B cell (primary cell): ENCODE measurements at regions not wholly inside any gene's neighbourhood (a gene's known extent, or its start where the extent isn't known, plus 50 kb on each side); places are given as distances from the start of the nearest gene placed in this dataset.
"Not testable (repeated sequence)": the region's sequence is repeated elsewhere in the genome, so short reads cannot be mapped to it uniquely, and the experiment has no call there.

Source experiments
- ATAC-seq: fragments of 200-7000 bp; cut with Tn5 transposase; one replicate; pipeline ENCODE4 v1.10.0; 2021; ENCODE audit warnings: low read depth, mild to moderate bottlenecking, moderate number of reproducible peaks, moderate library complexity
- CTCF ChIA-PET: fragments of 350-600 bp; sonication (Branson Sonifier 250); formaldehyde crosslinking; loops from one replicate; lab custom pipeline; 2021; ENCODE audit warnings: antibody characterized with exemption, inconsistent platforms; lab: Charles Lee
- POLR2A ChIA-PET: fragments of 350-600 bp; sonication (Branson Sonifier 250); formaldehyde crosslinking; loops from one replicate; lab custom pipeline; 2021; ENCODE audit warnings: antibody characterized with exemption; lab: Charles Lee
- DNase-seq: peaks from one replicate; pipeline ENCODE4 v3.0.0; 2013
- H2AFZ ChIP-seq: 2 replicates; pipeline ENCODE4 v1.6.1; 2012; ENCODE audit warnings: mild to moderate bottlenecking, low read depth, low read length; ENCODE audit not compliant: insufficient read depth, poor library complexity, severe bottlenecking
- H3K27ac ChIP-seq, 2 donors: 1 replicate in 1 of 2; 2 replicates in 1 of 2; pipeline ENCODE4 v1.5.1; 2012 to 2013; ENCODE audit warnings: low read length in 2 of 2, mild to moderate bottlenecking in 2 of 2, moderate library complexity in 1 of 2
- H3K27me3 ChIP-seq, 4 experiments: fragments of 200-600 bp in 1 of 4; sonication (generic) in 1 of 4; replicated peaks in 1 of 4; 1 replicate in 2 of 4; 2 replicates in 2 of 4; pipeline versions ENCODE4 v1.6.1 to v1.7.0; 2013 to 2016; ENCODE audit warnings: low read length in 3 of 4, mild to moderate bottlenecking in 2 of 4, mixed read lengths in 1 of 4, moderate library complexity in 1 of 4; ENCODE audit not compliant: insufficient read depth in 4 of 4, control insufficient read depth in 3 of 4; ENCODE audit errors: control extremely low read depth in 1 of 4
- H3K36me3 ChIP-seq, 2 experiments: replicated peaks in 1 of 2; 1 replicate in 1 of 2; 2 replicates in 1 of 2; pipeline versions ENCODE4 v1.6.1 to v1.7.1; 2013; ENCODE audit warnings: low read length in 1 of 2; ENCODE audit not compliant: insufficient read depth in 2 of 2, control insufficient read depth in 1 of 2; ENCODE audit errors: control extremely low read depth in 1 of 2, extremely low read depth in 1 of 2
- H3K4me1 ChIP-seq, 2 donors: fragments of 200-600 bp in 1 of 2; sonication (generic) in 1 of 2; 1 replicate in 1 of 2; 2 replicates in 1 of 2; pipeline versions ENCODE4 v1.5.1 to v1.6.1; 2013 to 2017; ENCODE audit warnings: low read length in 2 of 2; ENCODE audit not compliant: control insufficient read depth in 2 of 2, insufficient read depth in 2 of 2
- H3K4me2 ChIP-seq: replicated peaks from 2 replicates; pipeline ENCODE3; 2012; ENCODE audit warnings: mild to moderate bottlenecking, low read depth, low read length; ENCODE audit not compliant: poor library complexity, severe bottlenecking
- H3K4me3 ChIP-seq, 5 experiments: fragments of 200-600 bp in 1 of 5; sonication (generic) in 1 of 5; 1 replicate in 3 of 5; 2 replicates in 2 of 5; pipeline versions ENCODE4 v1.5.1 to v1.7.0; 2011 to 2016; ENCODE audit warnings: low read length in 4 of 5, mild to moderate bottlenecking in 4 of 5, low read depth in 2 of 5, control low read depth in 1 of 5, moderate library complexity in 1 of 5; ENCODE audit not compliant: insufficient read depth in 1 of 5; ENCODE audit errors: control extremely low read depth in 1 of 5, extremely low read depth in 1 of 5
- H3K79me2 ChIP-seq: fragments of 200-600 bp; sonication (generic); one replicate; pipeline ENCODE4 v1.6.0; 2016; ENCODE audit warnings: low read length; ENCODE audit not compliant: control insufficient read depth, insufficient read depth
- H3K9ac ChIP-seq: fragments of 200-600 bp; sonication (generic); 2 replicates; pipeline ENCODE4 v1.6.1; 2017; ENCODE audit warnings: mild to moderate bottlenecking, low read length, moderate library complexity
- H3K9me3 ChIP-seq, 3 donors: one replicate each; pipeline versions ENCODE4 v1.6.1 to v1.7.1; 2013; ENCODE audit warnings: low read length in 2 of 3; ENCODE audit not compliant: control insufficient read depth in 2 of 3, insufficient read depth in 1 of 3; ENCODE audit errors: control extremely low read depth in 1 of 3
- H4K20me1 ChIP-seq: 2 replicates; pipeline ENCODE4 v1.6.0; 2012; ENCODE audit warnings: mild to moderate bottlenecking, low read length; ENCODE audit not compliant: insufficient read depth, control insufficient read depth, poor library complexity, severe bottlenecking
- H3K27ac Mint-ChIP-seq: one replicate; pipeline ENCODE4 v1.8.0; 2021; ENCODE audit warnings: mixed read lengths
- H3K27me3 Mint-ChIP-seq: one replicate; pipeline ENCODE4 v1.8.0; 2021; ENCODE audit warnings: mixed read lengths
- H3K4me1 Mint-ChIP-seq: one replicate; pipeline ENCODE4 v1.8.0; 2021; ENCODE audit warnings: mixed read lengths
- H3K4me3 Mint-ChIP-seq: one replicate; pipeline ENCODE4 v1.8.0; 2021; ENCODE audit warnings: mixed read lengths
- H3K9me3 Mint-ChIP-seq: one replicate; pipeline ENCODE4 v1.8.0; 2022; ENCODE audit warnings: mixed read lengths; ENCODE audit not compliant: insufficient read depth
- CTCF ChIP-seq: fragments of 200-600 bp; IDR thresholded peaks from one replicate; pipeline ENCODE4 v1.8.0; 2022; ENCODE audit warnings: antibody characterized with exemption, mild to moderate bottlenecking
- EZH2 ChIP-seq: IDR thresholded peaks from 2 replicates; pipeline ENCODE4 v1.6.1; 2012; ENCODE audit warnings: borderline replicate concordance, low read depth, mild to moderate bottlenecking, moderate library complexity, low read length; ENCODE audit not compliant: insufficient read depth, poor library complexity, severe bottlenecking
- WGBS: methylation state at CpG from one replicate; pipeline ENCODE4 v1.1.5; 2013; ENCODE audit warnings: missing lambda C conversion rate; ENCODE audit not compliant: insufficient coverage; 5-methylcytosine and 5-hydroxymethylcytosine counted together
- intact Hi-C: fragments of 100-400 bp; cut with micrococcal nuclease; formaldehyde crosslinking; loops from one replicate; pipeline ENCODE4 v1.10.0; 2022

GRCh38 chr15:35247150-35247549 is 162.1 kb upstream of the NANOGP8 start:
- Mint-ChIP-seq H3K9me3 (no peaks in the 10 kb centered on the region), H3K27me3 (no peaks in the 10 kb centered on the region), H3K27ac (no peak overlapping the region), H3K4me3 (no peak overlapping the region), H3K4me1 (no peaks in the 10 kb centered on the region)
- H3K79me2 ChIP-seq = no peaks in the 10 kb centered on the region
- H3K9me3 ChIP-seq = no peaks in the 10 kb centered on the region
- no peak for TF ChIP-seq EZH2
- ChIA-PET CTCF (no interaction called here), POLR2A (no interaction called here)
- H4K20me1 ChIP-seq = no peaks in the 10 kb centered on the region
- no peak overlapping the region for H3K27ac ChIP-seq
- no peaks in the 10 kb centered on the region for H3K36me3 ChIP-seq
- ATAC-seq (no peak), DNase-seq (no peak)
- H3K4me2 ChIP-seq = no peak overlapping the region
- H3K4me1 ChIP-seq = no peaks in the 10 kb centered on the region
- H2AFZ ChIP-seq = no peak overlapping the region
- intact Hi-C loops = no loop called here
- no peaks in the 10 kb centered on the region for H3K27me3 ChIP-seq
- H3K9ac ChIP-seq = no peak overlapping the region
- H3K4me3 ChIP-seq = no peak overlapping the region

GRCh38 chr15:35246451-35246850 is 161.4 kb upstream of the NANOGP8 start:
- intact Hi-C loops = no loop called here
- Histone ChIP-seq H3K27me3 (no peaks in the 10 kb centered on the region), H3K36me3 (no peaks in the 10 kb centered on the region), H3K79me2 (no peaks in the 10 kb centered on the region), H2AFZ (no peak overlapping the region), H3K9me3 (no peaks in the 10 kb centered on the region), H3K4me3 (no peak overlapping the region), H4K20me1 (no peaks in the 10 kb centered on the region), H3K27ac (no peak overlapping the region), H3K4me2 (no peak overlapping the region), H3K4me1 (no peaks in the 10 kb centered on the region), H3K9ac (no peak overlapping the region)
- DNase-seq (no peak), ATAC-seq (no peak)
- no peak for TF ChIP-seq CTCF
- no peak for TF ChIP-seq EZH2
- Mint-ChIP-seq H3K27ac (no peak overlapping the region), H3K9me3 (no peaks in the 10 kb centered on the region), H3K4me3 (no peak overlapping the region), H3K27me3 (no peaks in the 10 kb centered on the region), H3K4me1 (no peaks in the 10 kb centered on the region)
- ChIA-PET POLR2A (no interaction called here), CTCF (no interaction called here)
- no CpG with 5 or more reads among the region's 4 CpGs for WGBS

- H3K4me2 ChIP-seq, DNase-seq, H3K79me2 ChIP-seq, H3K27me3 Mint-ChIP-seq, H2AFZ ChIP-seq, H3K9ac ChIP-seq, ATAC-seq, POLR2A ChIA-PET, H3K9me3 ChIP-seq, CTCF ChIA-PET, H3K4me1 Mint-ChIP-seq, H3K27me3 ChIP-seq, H3K27ac ChIP-seq, H3K4me1 ChIP-seq, H4K20me1 ChIP-seq, H3K27ac Mint-ChIP-seq, H3K4me3 Mint-ChIP-seq, H3K4me3 ChIP-seq, intact Hi-C loops, H3K36me3 ChIP-seq, H3K9me3 Mint-ChIP-seq: not testable (repeated sequence)
- WGBS = no CpG with 5 or more reads among the region's 2 CpGs
Observed at GRCh38 chr15:35245681-35246080, 160.6 kb upstream of the NANOGP8 start.
